Lower leg skin (tissue), 3 donors: ENCODE measurements at regions not wholly inside any gene's neighbourhood (a gene's known extent, or its start where the extent isn't known, plus 50 kb on each side); places are given as distances from the start of the nearest gene placed in this dataset.

Experiments
- CTCF ChIP-seq, 3 donors: fragments of 450-650 bp; IDR thresholded peaks; one replicate each; pipeline ENCODE4 v1.5.1; 2016; ENCODE audit warnings: antibody characterized with exemption in 3 of 3, mild to moderate bottlenecking in 3 of 3, moderate library complexity in 2 of 3
- POLR2A ChIP-seq, 2 donors: fragments of 450-650 bp; IDR thresholded peaks; one replicate each; pipeline ENCODE4 v1.6.1; 2016 to 2017; ENCODE audit warnings: antibody characterized with exemption in 2 of 2, mild to moderate bottlenecking in 1 of 2, moderate library complexity in 1 of 2

GRCh38 chr14:51145246-51145645 is 50.3 kb upstream of the TRIM9 start:
- no peak for TF ChIP-seq CTCF (IDR thresholded peaks at IDR 0.05)
- no peak for TF ChIP-seq POLR2A (IDR thresholded peaks at IDR 0.05)
